ENCODE measurements at regions not wholly inside any gene's neighbourhood (a gene's known extent, or its start where the extent isn't known, plus 50 kb on each side); places are given as distances from the start of the nearest gene placed in this dataset.
"Not testable (repeated sequence)": the region's sequence is repeated elsewhere in the genome, so short reads cannot be mapped to it uniquely, and the experiment has no call there.

DNA sequence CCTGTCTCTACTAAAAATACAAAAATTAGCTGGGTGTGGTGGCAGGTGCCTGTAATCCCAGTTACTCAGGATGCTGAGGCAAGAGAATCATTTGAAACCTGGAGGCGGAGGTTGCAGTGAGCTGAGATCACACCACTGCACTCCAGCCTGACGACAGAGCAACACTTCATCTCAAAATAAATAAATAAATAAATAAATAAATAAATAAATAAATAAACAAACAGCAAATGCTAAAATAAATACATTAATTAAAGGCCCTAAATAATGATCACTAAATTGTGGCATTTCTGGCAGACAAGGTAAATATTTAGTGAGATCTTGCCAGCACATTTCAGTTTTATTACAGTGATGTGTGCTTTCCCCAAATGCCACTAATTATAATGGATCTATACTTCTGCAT, 427.8 kb downstream of the RND3 start:
- TF ChIP-seq, protein P1, sequence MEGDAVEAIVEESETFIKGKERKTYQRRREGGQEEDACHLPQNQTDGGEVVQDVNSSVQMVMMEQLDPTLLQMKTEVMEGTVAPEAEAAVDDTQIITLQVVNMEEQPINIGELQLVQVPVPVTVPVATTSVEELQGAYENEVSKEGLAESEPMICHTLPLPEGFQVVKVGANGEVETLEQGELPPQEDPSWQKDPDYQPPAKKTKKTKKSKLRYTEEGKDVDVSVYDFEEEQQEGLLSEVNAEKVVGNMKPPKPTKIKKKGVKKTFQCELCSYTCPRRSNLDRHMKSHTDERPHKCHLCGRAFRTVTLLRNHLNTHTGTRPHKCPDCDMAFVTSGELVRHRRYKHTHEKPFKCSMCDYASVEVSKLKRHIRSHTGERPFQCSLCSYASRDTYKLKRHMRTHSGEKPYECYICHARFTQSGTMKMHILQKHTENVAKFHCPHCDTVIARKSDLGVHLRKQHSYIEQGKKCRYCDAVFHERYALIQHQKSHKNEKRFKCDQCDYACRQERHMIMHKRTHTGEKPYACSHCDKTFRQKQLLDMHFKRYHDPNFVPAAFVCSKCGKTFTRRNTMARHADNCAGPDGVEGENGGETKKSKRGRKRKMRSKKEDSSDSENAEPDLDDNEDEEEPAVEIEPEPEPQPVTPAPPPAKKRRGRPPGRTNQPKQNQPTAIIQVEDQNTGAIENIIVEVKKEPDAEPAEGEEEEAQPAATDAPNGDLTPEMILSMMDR (IDR thresholded peaks at IDR 0.05): not testable (repeated sequence)
- not testable (repeated sequence) for TF ChIP-seq POLR2A (IDR thresholded peaks at IDR 0.05)
